GM18951 (cell line): ENCODE measurements at regions not wholly inside any gene's neighbourhood (a gene's known extent, or its start where the extent isn't known, plus 50 kb on each side); places are given as distances from the start of the nearest gene placed in this dataset.

Source experiments
- POLR2A ChIP-seq: IDR thresholded peaks from 4 replicates; pipeline ENCODE4 v1.6.1; 2011; ENCODE audit warnings: mild to moderate bottlenecking; ENCODE audit not compliant: insufficient read length, insufficient read depth; ENCODE audit errors: extremely low read depth
- in situ Hi-C: fragments of 300-500 bp; cut with MboI; formaldehyde crosslinking; loops from one replicate; pipeline ENCODE4 v1.12.0; 2022; ENCODE audit warnings: low sequenced_read_pairs, mixed read lengths, inconsistent platforms; ENCODE audit not compliant: unreplicated experiment

DNA sequence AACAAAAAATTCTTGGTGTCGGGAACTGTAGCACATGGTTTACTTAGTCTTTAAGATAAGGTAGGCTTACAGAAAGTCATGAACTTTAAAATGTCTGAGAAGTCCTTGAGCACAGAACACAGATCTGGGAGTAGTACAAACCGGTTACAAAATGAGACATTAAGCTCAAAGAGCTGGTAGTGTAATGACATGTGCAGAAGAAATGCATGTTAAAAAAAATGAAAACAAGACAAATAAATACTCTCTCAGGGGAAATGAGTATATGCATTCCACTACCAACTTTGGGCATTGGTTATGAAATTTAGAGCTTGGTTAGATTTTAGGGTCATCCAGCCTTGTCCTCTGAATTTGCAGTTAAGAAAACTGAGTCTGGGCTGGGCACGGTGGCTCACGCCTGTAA is 91.5 kb upstream of the F3 start:
- TF ChIP-seq POLR2A = no peak
- in situ Hi-C loops = no loop called here

DNA sequence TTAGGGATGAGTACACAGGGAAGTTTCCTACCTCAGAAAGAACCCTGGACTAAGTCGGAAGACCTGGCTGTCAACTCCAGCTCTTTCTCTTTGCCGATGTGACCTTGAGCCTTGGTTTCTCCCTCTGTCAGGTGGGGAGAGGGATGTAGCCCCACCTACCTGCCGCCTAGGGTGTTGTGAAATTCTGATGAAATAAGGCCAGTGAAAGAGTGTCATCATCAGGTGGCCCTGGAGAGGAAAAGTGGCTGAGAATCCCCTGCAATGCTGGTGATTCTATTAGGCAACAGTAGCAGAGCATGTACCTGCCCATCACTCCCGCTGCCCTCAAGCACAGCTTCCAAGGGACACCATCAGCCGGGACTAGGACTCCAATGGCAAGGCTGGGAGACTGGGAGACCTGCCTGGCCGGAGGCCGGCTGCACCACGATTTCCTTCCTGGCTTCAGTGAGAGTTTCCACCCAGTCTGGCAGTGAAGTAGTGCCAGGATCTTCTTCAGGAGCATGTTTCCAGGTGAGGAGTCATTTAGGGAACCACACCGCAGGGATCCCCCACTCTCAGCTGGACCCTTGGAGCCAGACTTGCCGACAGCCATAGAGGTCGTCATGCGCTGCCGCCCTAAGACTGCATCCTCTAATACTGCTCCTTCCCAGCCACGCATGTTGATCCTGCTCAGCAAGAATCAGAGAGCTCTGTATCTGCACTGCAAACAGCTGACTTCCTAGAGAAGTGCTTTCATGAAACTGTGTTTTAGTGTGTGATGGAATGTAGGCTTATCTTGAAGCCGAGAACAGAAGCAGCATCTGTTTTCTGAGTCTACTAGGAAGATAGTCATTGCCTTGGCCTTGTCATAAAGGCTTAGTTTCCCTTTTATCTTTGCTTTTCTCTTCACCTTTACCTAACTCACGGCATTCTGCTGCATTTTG is 88.0 kb upstream of the F3 start:
- in situ Hi-C loops = no loop called here
- TF ChIP-seq POLR2A = no peak

DNA sequence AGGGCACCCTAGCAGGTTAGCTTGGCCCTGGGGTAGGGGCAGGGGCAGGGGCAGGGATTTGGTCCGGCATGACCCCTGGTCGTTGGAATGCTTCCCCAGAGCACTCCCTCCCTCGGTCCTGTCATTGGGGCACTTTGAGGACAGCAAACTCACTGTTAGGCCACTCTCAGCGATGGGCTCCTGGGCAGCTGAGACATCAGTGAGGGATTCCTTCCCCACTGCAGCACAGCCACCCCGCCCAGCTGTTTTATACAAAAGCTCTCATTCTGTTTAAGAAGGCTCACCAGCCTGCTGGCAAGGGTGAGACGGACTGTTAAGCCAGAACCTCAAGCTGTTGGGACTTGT is 86.9 kb upstream of the F3 start:
- no peak for TF ChIP-seq POLR2A
- in situ Hi-C loops = no loop called here

DNA sequence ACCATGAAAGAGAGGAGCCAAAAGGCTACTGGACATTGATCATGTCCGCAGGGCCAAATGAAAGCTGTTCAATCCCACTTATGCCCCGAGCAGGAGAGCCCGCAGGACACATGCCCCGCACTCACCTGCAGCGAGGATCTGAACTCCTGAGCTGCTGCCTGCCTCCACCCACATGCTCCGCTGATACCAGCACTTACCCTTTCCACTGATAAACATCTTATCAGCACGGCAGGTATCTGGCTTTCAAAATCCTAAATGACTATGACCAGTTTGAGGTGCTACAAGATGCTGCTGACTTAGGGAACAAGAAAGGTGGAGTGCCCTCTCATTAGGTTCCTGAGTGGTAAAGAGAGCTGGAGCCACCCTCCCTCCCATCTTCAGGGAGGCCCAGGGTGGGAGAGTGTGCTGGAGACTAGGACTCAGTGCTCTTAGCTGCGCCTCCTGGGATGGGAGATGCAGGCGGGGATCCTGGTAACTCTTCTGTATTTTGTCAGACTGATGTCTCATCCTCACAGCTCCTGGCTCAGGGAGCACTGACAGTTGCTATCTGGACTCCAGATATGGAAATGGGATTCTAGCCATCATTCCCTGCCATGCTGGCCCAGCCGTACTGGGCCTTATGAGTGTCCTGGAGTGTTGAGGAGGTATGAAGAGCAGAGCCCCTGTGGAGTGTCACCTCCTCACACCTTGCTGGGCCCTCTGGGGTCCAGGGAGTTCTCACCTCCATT is 86.4 kb upstream of the F3 start:
- no peak for TF ChIP-seq POLR2A
- in situ Hi-C loops = no loop called here

DNA sequence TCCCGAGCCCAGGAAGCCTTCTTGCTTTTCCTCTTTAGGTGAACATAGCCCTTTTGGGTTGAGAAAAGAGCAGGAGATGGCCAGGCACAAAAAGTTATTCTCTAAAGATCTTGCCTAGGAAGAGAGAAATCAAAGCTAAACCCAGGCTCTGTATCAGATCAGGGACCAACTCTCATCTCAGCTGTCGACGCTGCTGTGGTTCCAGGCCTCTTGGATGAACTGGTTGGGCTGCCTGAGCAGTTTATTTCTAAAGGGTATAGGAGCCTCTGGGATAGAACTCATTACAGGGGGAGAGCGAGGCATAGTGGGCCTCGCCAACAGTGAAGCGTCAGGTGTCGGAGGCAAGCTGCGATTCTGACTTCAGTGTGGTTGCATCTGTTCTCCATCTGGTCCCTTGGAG is 82.6 kb upstream of the F3 start:
- in situ Hi-C loops = no loop called here
- TF ChIP-seq POLR2A = no peak

DNA sequence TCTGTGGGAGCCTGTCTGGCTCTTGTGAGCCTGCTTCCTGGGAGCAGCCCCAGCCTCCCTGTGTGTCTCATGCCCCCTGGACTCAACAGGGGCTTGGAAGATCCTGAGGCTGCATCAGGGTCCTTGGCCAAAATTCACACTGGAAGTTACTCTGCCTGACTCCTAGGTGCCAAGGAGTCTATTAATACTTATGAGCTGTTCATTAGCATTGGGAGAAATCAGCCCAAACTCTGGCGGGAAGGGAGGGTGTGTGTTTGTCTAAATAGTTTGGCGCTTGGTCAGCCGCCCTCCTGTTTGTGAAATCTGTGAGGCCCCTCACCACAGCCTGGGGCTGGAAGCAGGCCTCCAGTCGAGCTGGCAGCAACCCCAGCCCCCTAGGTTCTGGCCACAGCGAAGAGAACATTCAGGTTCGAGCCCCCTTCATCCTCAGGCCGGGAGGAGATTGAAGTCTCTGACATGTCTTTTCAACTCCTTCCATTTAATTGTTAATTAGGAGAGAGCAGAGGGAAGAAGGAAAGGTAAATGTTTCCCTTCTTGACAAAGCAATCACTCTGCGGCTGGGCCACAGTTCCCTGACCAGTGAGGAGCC is 82.1 kb upstream of the F3 start:
- TF ChIP-seq POLR2A = no peak
- in situ Hi-C loops = no loop called here

DNA sequence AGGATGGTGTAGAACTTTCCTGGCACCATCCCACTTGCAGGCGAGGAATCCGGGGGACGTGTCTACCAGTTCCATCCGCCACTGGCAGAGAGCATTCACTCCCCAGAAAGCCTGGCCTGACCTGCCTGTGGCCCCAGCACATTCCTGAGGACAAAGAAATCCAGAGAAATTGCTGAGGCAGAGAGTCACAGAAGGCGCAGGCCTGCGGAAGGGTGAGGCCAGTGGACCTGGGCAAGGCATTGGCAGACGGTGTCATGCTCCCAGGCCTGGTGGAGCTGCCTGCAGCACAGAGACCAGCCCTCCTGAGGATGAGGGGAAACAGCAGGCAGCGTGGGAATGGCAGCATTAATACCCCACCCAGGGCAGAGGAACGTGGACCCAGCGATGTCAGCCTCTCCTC is 81.2 kb upstream of the F3 start:
- no peak for TF ChIP-seq POLR2A
- in situ Hi-C loops = no loop called here

DNA sequence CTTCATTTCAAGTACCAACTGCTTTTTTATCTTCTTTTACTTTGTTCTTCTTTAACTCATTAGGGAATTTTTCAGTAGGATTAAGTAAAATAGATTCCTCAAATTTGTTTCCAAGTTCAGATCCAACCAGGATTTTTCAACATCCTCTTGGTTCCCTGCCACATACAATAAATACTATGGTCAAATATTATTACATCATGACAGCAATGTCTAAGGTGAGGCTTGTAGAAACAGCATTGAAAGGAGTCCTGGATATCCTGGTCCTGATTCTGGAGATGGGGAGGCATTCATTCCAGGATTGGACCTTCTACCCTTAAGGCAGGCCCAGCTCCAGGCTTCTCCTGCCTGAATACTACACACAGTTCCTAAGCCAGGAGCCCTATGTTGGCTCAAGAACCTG is 80.2 kb upstream of the F3 start:
- TF ChIP-seq POLR2A = no peak
- in situ Hi-C loops = no loop called here

DNA sequence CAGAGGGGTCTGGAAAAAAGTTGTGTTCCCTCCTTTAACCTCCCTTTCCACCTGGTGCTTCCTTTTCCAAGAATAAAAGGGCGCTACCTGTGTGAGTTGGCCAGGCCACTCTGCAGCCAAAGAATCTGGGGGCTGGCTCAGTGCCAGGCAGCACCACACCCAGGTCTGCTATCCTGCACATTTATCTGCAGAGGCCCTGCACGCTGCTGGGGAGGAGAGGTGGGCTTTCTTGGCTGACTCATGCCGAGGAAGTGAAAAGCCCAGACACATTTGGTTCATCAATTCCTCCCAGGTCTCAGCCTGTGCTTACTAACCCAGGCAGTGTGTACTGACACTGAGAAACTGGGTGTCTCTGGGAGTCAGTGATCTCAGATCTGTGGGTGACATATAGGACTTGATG is 79.8 kb upstream of the F3 start:
- in situ Hi-C loops = no loop called here
- no peak for TF ChIP-seq POLR2A

DNA sequence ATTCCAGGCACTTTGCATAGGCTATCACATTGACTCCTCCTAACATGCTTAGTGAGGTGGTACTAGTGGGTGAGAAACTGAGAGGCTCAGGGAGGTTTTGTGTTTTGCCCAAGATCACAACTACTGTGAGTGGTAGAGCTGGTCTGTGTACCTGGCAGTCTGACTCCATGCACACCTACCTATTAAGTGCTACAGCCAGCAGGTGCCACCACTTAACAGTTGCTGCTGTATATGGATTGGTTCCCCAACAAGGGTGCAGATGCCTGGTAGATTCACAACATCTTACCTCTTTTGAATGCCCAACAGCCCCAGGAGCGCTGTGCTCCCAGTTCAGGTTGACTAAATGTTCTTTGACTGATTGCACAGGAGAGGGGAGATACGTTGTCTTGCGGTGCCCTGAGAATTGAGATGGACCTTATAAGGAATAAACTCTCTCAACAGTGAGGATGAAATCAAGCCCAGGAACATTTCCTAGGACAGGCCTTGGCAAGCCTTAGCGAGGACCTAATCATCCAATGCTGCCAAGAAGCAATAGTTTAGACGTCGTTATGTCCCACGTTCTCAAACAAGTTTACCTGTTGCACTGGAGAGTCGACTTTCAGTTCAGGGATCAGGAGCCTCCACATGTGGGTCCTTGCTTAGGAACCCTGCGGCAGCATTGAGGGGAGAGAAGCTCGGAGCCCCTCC is 78.9 kb upstream of the F3 start:
- TF ChIP-seq POLR2A = no peak
- in situ Hi-C loops = no loop called here

DNA sequence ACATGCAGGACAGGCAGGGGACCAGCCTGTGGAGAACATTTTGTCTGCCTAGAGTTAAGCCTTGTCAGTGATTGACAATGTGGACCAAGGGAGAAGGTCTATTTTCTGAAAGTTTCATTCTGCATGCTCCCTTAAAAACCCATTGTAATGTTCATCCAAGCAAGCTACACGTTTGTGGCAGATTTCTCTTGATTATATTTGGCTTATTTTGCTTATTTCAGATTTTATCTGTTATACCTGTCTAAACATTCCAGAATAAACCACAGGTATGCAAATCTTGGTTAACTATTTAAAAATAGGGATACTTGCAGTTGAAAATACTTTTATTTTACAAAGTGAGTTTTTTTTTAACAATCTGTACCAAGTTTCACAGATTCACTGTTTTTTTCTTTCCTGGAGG is 78.2 kb upstream of the F3 start:
- in situ Hi-C loops = no loop called here
- no peak for TF ChIP-seq POLR2A

DNA sequence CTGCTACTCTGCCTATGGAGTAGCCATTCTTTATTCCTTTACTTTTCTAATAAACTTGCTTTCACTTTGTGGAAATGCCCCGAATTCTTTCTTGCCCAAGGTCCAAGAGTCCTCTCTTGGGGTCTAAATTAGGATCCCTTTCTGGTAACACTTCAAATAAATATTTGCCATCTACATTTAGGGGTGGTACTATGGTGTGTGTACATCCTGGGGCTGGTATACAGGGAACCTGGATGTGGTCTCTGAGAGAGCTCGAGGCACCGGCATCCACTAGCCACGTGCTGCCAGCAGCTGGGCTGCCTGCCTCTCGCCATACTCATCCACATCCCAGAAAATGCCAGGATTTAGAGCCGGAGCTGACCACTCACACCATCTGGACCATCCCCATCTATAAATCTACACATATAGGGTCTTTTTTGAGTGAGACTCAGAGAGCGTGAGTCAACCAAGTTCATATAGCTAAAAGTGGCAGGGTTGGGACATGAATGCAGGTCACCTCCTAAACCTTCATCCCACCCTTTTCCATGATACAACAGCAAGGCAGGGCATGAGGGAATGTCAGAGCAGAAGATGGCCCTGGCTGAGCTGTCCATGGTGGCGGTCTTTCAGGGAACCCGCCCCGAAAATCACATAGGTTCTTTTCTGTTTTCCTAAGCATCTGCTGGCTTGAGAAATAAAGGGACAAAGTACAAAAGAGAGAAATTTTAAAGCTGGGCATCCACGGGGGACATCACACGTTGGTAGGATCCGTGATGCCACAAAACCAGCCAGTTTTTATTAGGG is 76.6 kb upstream of the F3 start:
- in situ Hi-C loops = no loop called here
- TF ChIP-seq POLR2A = no peak
